ENCODE measurements at regions not wholly inside any gene's neighbourhood (a gene's known extent, or its start where the extent isn't known, plus 50 kb on each side); places are given as distances from the start of the nearest gene placed in this dataset.

- intact Hi-C loops (cut with DNase I), result no loop called here
- Histone ChIP-seq H3K27me3 (no peaks in the 10 kb centered on the region), H3K36me3 (no peaks in the 10 kb centered on the region), H3K4me3 (no peak overlapping the region), H3K9me3 (no peaks in the 10 kb centered on the region), H3K27ac (no peak overlapping the region), H3K4me1 (ENCODE audit: insufficient read depth) (no peaks in the 10 kb centered on the region)
- WGBS, 3 donors, result 89 to 94% (median 90%) methylated on average over 1 of the region's 1 CpG
- no peak for DNase-seq
- TF ChIP-seq CTCF (IDR thresholded peaks at IDR 0.05) (no peak), EP300 (IDR thresholded peaks at IDR 0.05) (no peak), POLR2A (IDR thresholded peaks at IDR 0.05) (no peak)
Observed at GRCh38 chr2:48219555-48220436, 94.7 kb upstream of the FOXN2 start.

- H3K36me3 ChIP-seq, result no peaks in the 10 kb centered on the region
- H3K9me3 ChIP-seq, result no peaks in the 10 kb centered on the region
- no peaks in the 10 kb centered on the region for H3K4me1 ChIP-seq (ENCODE audit: insufficient read depth)
- H3K27ac ChIP-seq, result no peak overlapping the region
- no peaks in the 10 kb centered on the region for H3K27me3 ChIP-seq
- WGBS, 3 donors, result 74 to 89% (median 85%) methylated on average over 1 of the region's 1 CpG
- no peak for DNase-seq
- H3K4me3 ChIP-seq, result no peak overlapping the region
- intact Hi-C loops (cut with DNase I), result no loop called here
- TF ChIP-seq CTCF (IDR thresholded peaks at IDR 0.05), result no peak
- no peak for TF ChIP-seq POLR2A (IDR thresholded peaks at IDR 0.05)
- TF ChIP-seq EP300 (IDR thresholded peaks at IDR 0.05), result no peak
Observed at GRCh38 chr2:48220501-48220900, 94.0 kb upstream of the FOXN2 start.

- DNase-seq, result no peak
- no peak for TF ChIP-seq POLR2A (IDR thresholded peaks at IDR 0.05)
- no peak for TF ChIP-seq EP300 (IDR thresholded peaks at IDR 0.05)
- TF ChIP-seq CTCF (IDR thresholded peaks at IDR 0.05), result no peak
- intact Hi-C loops (cut with DNase I), result no loop called here
Observed at GRCh38 chr2:48221846-48222516, 92.5 kb upstream of the FOXN2 start.

GRCh38 chr2:48227617-48228344 is 86.7 kb upstream of the FOXN2 start:
- Histone ChIP-seq H3K27ac (no peak overlapping the region), H3K36me3 (no peaks in the 10 kb centered on the region), H3K27me3 (no peaks in the 10 kb centered on the region), H3K9me3 (no peaks in the 10 kb centered on the region), H3K4me3 (no peak overlapping the region), H3K4me1 (ENCODE audit: insufficient read depth) (no peaks in the 10 kb centered on the region)
- DNase-seq, result no peak
- WGBS, 3 donors, result 61 to 68% (median 66%) methylated on average over 3 of the region's 3 CpGs
- TF ChIP-seq POLR2A (IDR thresholded peaks at IDR 0.05), result no peak
- TF ChIP-seq CTCF (IDR thresholded peaks at IDR 0.05), result no peak
- TF ChIP-seq EP300 (IDR thresholded peaks at IDR 0.05), result no peak
- intact Hi-C loops (cut with DNase I), result no loop called here

More at GRCh38 chr2:48221846-48222516, 92.5 kb upstream of the FOXN2 start:
- Histone ChIP-seq H3K27me3 (no peaks in the 10 kb centered on the region), H3K4me3 (no peak overlapping the region), H3K9me3 (no peaks in the 10 kb centered on the region), H3K36me3 (no peaks in the 10 kb centered on the region), H3K27ac (no peak overlapping the region), H3K4me1 (ENCODE audit: insufficient read depth) (no peaks in the 10 kb centered on the region)
- WGBS, 3 donors, result 65 to 94% (median 78%) methylated on average over 4 of the region's 4 CpGs

All from ovary (tissue), 7 donors.